ENCODE measurements at regions not wholly inside any gene's neighbourhood (a gene's known extent, or its start where the extent isn't known, plus 50 kb on each side); places are given as distances from the start of the nearest gene placed in this dataset.

- TF ChIP-seq REST (IDR thresholded peaks at IDR 0.05) (no peak), CTCF (IDR thresholded peaks at IDR 0.05) (no peak), USF2 (IDR thresholded peaks at IDR 0.05) (no peak), POLR2A (IDR thresholded peaks at IDR 0.05; ENCODE audit: low read length) (no peak), EP300 (IDR thresholded peaks at IDR 0.05) (no peak), HOXA7 (CRISPR knock-in tag; IDR thresholded peaks at IDR 0.05) (no peak), ZNF302 (CRISPR knock-in tag; IDR thresholded peaks at IDR 0.05) (no peak), RCOR1 (IDR thresholded peaks at IDR 0.05; ENCODE audit: low read depth, low read length) (no peak)
Observed at GRCh38 chr4:16365036-16365569, 138.8 kb upstream of the TAPT1 start.
